ENCODE measurements at regions not wholly inside any gene's neighbourhood (a gene's known extent, or its start where the extent isn't known, plus 50 kb on each side); places are given as distances from the start of the nearest gene placed in this dataset.

DNA sequence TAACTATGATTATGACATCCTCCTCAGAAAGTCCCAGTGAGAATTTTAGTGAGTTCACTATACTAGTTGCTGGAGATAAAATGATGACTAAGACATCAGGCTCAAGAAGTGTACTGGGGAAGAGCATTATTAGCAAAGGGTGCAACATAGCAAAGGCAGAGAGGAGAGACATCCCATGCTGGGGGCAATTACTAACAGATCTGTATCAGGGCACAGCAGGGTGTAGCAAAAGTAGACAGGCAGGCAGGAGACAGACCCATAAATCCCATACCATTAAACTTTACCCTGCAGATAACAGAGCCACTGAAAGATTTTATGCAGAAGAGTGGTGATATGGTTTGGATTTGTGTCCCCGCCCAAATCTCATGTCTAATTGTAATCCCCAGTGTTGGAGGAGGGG, 161.7 kb downstream of the SP3 start:
- no peak for TF ChIP-seq CTCF (IDR thresholded peaks at IDR 0.05; ENCODE audit: insufficient read depth, low read length, poor library complexity, severe bottlenecking)
- no peak for TF ChIP-seq EZH2phosphoT487 (conservative IDR thresholded peaks at IDR 0.05; ENCODE audit: low read length)
